ENCODE measurements at regions not wholly inside any gene's neighbourhood (a gene's known extent, or its start where the extent isn't known, plus 50 kb on each side); places are given as distances from the start of the nearest gene placed in this dataset.
A peak's percentile ranks its signal among the peaks of the same experiment; 100 is the strongest.

- TF ChIP-seq JUND (IDR thresholded peaks at IDR 0.05; ENCODE audit: low read depth): no peak
- no peak for DNase-seq (ENCODE audit: low read depth in 1 of 2, low spot score in 1 of 2)
- in situ Hi-C loops (cut with HindIII; ENCODE audit: low pct_unique_long_range_greater_than_20kb, low sequenced_read_pairs): no loop called here
Measured at GRCh38 chr14:82830596-82830995, 1296.9 kb upstream of the SEL1L start.

GRCh38 chr14:82836256-82836950 lies 1302.8 kb upstream of the SEL1L start:
- DNase-seq (ENCODE audit: low read depth in 1 of 2, low spot score in 1 of 2): no peak
- no peak for TF ChIP-seq JUND (IDR thresholded peaks at IDR 0.05; ENCODE audit: low read depth)
- in situ Hi-C loops (cut with HindIII; ENCODE audit: low pct_unique_long_range_greater_than_20kb, low sequenced_read_pairs): no loop called here

GRCh38 chr14:82837611-82838140 lies 1304.0 kb upstream of the SEL1L start:
- in situ Hi-C loops (cut with HindIII; ENCODE audit: low pct_unique_long_range_greater_than_20kb, low sequenced_read_pairs): no loop called here
- no peak for TF ChIP-seq JUND (IDR thresholded peaks at IDR 0.05; ENCODE audit: low read depth)
- no peak for DNase-seq (ENCODE audit: low read depth in 1 of 2, low spot score in 1 of 2)

DNA sequence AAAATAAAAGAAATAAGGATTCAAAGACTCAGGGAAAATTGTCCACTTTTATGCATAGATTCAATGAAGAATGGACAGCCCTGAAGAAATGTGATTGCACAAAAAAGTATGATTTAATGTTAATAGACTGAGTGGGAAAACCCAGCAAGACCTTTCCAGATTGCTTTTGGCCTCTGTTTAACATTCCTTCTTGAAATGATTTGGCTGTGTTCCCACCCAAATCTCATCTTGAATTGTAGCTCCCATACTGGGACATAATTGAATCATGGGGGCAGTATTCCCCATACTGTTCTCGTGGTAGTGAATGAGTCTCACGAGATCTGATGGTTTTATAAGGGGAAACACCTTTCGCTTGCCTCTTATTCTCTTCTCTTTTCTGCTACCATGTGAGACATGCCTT lies 1316.9 kb upstream of the SEL1L start:
- in situ Hi-C loops (cut with HindIII; ENCODE audit: low pct_unique_long_range_greater_than_20kb, low sequenced_read_pairs): no loop called here
- TF ChIP-seq JUND (IDR thresholded peaks at IDR 0.05; ENCODE audit: low read depth): no peak
- no peak for DNase-seq (ENCODE audit: low read depth in 1 of 2, low spot score in 1 of 2)

- no peak for DNase-seq (ENCODE audit: low read depth in 1 of 2, low spot score in 1 of 2)
- no peak for TF ChIP-seq JUND (IDR thresholded peaks at IDR 0.05; ENCODE audit: low read depth)
- in situ Hi-C loops (cut with HindIII; ENCODE audit: low pct_unique_long_range_greater_than_20kb, low sequenced_read_pairs): no loop called here
Measured at GRCh38 chr14:82854131-82854530, 1320.5 kb upstream of the SEL1L start.

GRCh38 chr14:82854901-82855300 lies 1321.2 kb upstream of the SEL1L start:
- no peak for DNase-seq (ENCODE audit: low read depth in 1 of 2, low spot score in 1 of 2)
- in situ Hi-C loops (cut with HindIII; ENCODE audit: low pct_unique_long_range_greater_than_20kb, low sequenced_read_pairs): no loop called here
- no peak for TF ChIP-seq JUND (IDR thresholded peaks at IDR 0.05; ENCODE audit: low read depth)

DNA sequence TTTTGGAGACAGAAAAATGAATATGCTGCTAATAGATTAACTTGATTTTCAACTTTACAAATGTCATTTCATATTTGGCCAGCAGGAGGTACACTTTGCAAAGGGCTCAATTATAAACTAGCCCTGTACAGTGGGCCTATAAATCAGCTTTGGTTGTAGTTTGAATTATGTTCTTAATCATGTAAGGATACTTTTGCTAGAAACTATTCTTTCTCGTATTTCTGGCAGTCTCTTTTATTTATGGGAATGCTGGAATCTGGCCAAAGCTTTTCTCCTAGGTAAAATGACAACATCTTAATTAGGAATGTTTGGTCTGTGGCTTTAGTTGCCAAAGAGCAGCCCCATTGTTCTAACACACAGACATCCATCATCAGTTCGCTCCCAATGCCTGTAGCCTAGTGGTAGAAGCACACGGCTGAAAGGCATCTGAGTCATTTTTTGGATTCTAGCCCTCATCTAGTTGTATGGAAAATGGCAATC lies 1322.3 kb upstream of the SEL1L start:
- in situ Hi-C loops (cut with HindIII; ENCODE audit: low pct_unique_long_range_greater_than_20kb, low sequenced_read_pairs): no loop called here
- DNase-seq (ENCODE audit: low read depth in 1 of 2, low spot score in 1 of 2): peak in 1 of 2 experiments; percentile 60
- TF ChIP-seq JUND (IDR thresholded peaks at IDR 0.05; ENCODE audit: low read depth): no peak

DNA sequence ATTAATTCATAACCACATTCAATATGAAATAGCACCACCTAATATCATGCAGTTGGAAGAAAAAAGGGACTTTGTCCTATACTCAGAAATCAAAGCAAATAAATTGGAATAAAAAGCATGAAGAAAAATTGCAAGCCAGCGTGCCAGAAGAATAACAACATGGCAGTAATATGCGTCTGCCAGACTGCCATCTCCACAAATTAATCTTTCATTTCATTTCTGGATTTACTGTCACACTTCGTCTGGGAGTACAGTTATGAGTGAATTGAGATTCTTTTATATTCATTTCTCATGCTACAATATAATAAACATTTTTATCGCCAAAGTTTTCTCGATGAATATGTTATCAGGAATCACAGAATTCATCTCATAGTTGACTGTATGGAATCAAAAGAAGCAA lies 1327.7 kb upstream of the SEL1L start:
- in situ Hi-C loops (cut with HindIII; ENCODE audit: low pct_unique_long_range_greater_than_20kb, low sequenced_read_pairs): no loop called here
- TF ChIP-seq JUND (IDR thresholded peaks at IDR 0.05; ENCODE audit: low read depth): no peak

DNA sequence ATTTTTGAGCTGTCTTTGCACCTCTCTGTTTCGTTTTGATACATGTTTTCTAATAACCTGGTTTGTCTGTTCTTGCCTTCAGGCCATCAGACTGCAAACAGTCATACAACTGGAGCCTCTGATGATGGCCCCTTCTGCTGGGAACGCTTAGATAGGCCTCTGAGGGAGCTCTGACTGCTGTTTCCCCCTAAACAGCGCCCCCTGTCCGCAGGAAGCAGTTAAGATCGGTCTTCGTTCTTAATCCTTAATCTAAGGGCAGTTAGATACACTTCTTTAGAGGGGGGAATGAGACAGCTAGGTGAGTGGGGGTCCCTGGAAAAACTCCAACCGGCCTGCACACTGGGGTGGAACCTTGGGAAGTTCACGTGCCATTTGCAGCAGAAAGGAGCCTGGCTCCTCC lies 1338.8 kb upstream of the SEL1L start:
- no peak for TF ChIP-seq JUND (IDR thresholded peaks at IDR 0.05; ENCODE audit: low read depth)
- peak in 1 of 2 experiments; percentile 19 for DNase-seq (ENCODE audit: low read depth in 1 of 2, low spot score in 1 of 2)
- in situ Hi-C loops (cut with HindIII; ENCODE audit: low pct_unique_long_range_greater_than_20kb, low sequenced_read_pairs): no loop called here

More for the DNA sequence above, 1327.7 kb upstream of the SEL1L start:
- DNase-seq (ENCODE audit: low read depth in 1 of 2, low spot score in 1 of 2): no peak

- DNase-seq (ENCODE audit: low read depth in 1 of 2, low spot score in 1 of 2): no peak
- TF ChIP-seq JUND (IDR thresholded peaks at IDR 0.05; ENCODE audit: low read depth): no peak
- in situ Hi-C loops (cut with HindIII; ENCODE audit: low pct_unique_long_range_greater_than_20kb, low sequenced_read_pairs): no loop called here
Measured at GRCh38 chr14:82878951-82879350, 1345.3 kb upstream of the SEL1L start.

GRCh38 chr14:82879949-82880535 lies 1346.4 kb upstream of the SEL1L start:
- peak; percentile 4 to 91 for DNase-seq (ENCODE audit: low read depth in 1 of 2, low spot score in 1 of 2)
- TF ChIP-seq JUND (IDR thresholded peaks at IDR 0.05; ENCODE audit: low read depth): no peak
- in situ Hi-C loops (cut with HindIII; ENCODE audit: low pct_unique_long_range_greater_than_20kb, low sequenced_read_pairs): no loop called here

DNA sequence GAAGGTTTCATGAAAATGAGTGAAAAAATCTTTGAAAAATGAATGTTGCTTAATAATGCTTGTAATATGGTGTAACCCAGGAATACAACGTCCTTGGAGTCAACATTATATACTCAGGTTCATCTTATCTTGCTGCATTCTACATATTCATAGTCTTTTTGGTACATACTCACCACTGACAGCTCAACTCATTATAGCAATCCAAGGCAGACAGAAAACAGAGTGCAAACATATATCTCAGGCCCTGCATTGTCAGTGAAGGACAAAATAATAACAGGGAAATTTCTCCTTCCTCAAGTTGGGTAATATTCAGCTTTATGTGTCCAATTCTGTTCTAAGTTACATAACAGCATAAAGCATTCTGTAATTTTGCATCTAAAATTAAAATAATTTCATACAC lies 1353.0 kb upstream of the SEL1L start:
- in situ Hi-C loops (cut with HindIII; ENCODE audit: low pct_unique_long_range_greater_than_20kb, low sequenced_read_pairs): no loop called here
- DNase-seq (ENCODE audit: low read depth in 1 of 2, low spot score in 1 of 2): no peak
- no peak for TF ChIP-seq JUND (IDR thresholded peaks at IDR 0.05; ENCODE audit: low read depth)

- TF ChIP-seq JUND (IDR thresholded peaks at IDR 0.05; ENCODE audit: low read depth): no peak
- in situ Hi-C loops (cut with HindIII; ENCODE audit: low pct_unique_long_range_greater_than_20kb, low sequenced_read_pairs): no loop called here
- DNase-seq (ENCODE audit: low read depth in 1 of 2, low spot score in 1 of 2): no peak
Measured at GRCh38 chr14:82889701-82890100, 1356.0 kb upstream of the SEL1L start.

Data from T47D (cell line).